A204.1 (cell line): ENCODE measurements at regions not wholly inside any gene's neighbourhood (a gene's known extent, or its start where the extent isn't known, plus 50 kb on each side); places are given as distances from the start of the nearest gene placed in this dataset.

Experiments used
- FAIRE-seq: peaks from 2 replicates; lab custom pipeline; 2012; peaks lifted over from hg19 to GRCh38; lab: Jason Lieb, UNC

DNA sequence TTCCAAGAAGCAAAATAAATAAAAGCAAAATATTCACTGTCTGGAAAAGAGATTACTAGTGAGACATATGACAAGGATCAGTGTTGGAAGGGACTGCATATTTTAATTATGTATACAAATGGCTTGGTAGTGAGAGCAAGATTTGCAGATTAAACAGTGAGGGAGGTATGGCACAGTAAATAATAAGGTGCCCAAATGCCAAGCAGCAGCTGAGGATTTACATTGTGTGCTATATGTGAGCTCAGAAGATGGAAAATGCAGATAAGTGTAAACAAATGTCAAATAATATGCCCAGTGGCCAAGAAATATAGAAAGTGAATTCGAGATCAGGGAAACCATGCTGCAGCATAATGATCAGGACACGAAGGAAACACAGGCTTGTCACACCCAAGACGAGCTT lies 173.8 kb upstream of the NRSN1 start:
- FAIRE-seq, result no peak

DNA sequence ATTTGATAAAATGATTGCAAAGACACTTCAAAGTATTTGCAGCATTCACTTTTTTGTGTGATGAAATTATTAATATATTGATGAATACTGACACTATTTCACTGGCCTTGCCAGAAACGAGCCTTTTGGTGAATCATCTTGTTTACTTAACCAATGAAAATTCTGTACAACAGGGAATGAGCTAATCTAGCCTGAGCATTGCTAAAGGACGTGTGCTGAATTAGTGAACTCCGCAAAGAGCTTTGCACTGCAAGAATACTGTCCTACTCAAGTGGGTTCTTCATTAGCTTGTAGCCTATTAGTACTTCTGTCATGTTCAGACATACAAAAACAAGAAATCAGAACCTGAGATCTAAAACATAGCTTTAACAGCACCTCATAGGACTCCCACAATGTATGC lies 172.0 kb upstream of the NRSN1 start:
- FAIRE-seq, result no peak

- no peak for FAIRE-seq
These were observed 169.0 kb upstream of the NRSN1 start for GRCh38 chr6:23957017-23957416.

GRCh38 chr6:23964865-23965264 lies 161.2 kb upstream of the NRSN1 start:
- no peak for FAIRE-seq

DNA sequence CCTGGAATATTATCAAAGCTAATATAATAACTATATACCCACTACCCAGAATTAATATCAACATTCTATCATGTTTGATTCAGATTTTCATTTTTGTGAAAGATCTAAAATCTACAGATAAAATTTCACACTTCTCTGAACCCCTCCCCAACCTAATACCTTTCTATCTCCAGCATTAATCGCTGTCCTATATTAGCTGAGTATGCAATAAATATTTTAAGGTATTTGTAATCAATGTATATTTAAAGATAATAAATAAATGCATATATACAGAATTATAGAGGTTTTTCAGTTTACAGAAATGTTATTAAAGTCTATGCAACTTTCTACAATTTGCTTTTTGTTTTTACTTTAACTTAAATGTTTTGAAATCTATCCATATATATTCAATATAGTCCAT lies 156.7 kb upstream of the NRSN1 start:
- FAIRE-seq, result no peak

GRCh38 chr6:23977706-23978105 lies 148.3 kb upstream of the NRSN1 start:
- FAIRE-seq, result no peak

GRCh38 chr6:23980965-23981364 lies 145.1 kb upstream of the NRSN1 start:
- FAIRE-seq, result no peak

GRCh38 chr6:23981923-23982322 lies 144.1 kb upstream of the NRSN1 start:
- FAIRE-seq, result no peak

DNA sequence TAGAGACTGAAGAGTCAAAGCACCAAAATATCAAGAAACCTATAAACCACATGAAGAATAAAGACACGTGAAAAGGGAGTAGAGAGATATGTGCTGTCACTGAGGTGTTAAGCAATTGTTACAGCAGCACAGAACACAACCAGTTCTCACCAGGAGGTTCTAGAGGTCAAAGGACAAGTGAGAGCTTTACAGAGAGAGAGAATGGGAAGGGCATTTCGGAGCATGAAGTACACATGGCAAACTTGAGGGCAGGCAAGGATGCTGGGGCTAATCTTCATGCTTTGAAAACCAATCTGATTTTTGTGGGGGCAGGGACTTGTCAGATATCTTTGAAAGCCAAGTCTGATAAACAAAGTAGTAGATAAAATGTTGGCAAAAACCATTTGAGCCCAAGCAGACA lies 142.3 kb upstream of the NRSN1 start:
- no peak for FAIRE-seq

DNA sequence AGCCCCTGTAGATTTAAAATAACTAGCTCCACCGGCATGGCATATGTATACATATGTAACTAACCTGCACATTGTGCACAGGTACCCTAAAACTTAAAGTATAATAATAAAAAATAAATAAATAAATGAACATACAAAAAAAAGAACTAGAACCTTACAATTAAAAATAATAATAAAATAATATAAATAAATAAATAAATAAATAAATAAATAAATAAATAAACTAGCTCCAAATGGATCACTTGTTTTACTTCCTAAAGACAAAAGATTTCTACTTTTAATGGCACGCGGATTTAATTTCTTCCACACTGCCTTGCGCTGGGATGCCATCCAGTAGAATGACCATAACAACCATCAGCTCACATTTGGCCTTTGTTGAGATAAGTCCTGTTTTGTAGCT lies 141.0 kb upstream of the NRSN1 start:
- FAIRE-seq, result no peak

- FAIRE-seq, result no peak
These were observed 136.0 kb upstream of the NRSN1 start for GRCh38 chr6:23989885-23990533.

DNA sequence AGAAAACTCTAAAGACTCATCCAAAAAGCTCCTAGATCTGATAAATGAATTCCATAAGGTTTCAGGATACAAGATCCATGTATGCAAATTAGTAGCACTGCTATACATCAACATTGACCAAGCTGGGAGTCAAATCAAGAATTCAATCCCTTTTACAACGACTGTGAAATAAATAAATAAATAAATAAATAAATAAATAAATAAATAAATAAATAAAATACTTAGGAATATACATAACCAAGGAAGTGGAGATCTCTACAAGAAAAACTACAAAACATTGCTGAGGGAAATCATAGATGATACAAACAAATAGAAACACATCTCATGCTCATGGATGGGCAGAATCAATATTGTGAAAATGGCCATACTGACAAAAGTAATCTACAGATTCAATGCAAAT lies 132.0 kb upstream of the NRSN1 start:
- FAIRE-seq, result no peak

- no peak for FAIRE-seq
These were observed 122.0 kb upstream of the NRSN1 start for GRCh38 chr6:24004062-24004461.

DNA sequence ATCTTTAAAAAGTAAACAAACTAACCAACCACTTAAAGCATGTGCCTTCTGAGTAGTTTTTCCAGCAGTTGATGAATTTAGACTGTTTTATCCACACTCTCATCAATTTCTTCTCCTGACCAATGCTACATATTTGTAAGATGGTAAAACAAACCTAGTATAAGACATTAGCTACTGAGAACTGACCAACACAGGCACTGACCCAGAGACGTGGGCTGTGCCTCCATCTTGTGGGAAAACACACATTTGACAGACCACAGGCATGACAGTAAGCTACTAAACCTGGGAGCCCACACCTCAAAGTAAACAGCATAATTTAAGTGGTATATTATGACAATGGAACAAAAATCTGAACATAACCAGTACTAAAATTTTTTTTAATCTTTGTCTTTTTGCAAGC lies 121.4 kb upstream of the NRSN1 start:
- no peak for FAIRE-seq

GRCh38 chr6:24006254-24006653 lies 119.8 kb upstream of the NRSN1 start:
- FAIRE-seq, result no peak

DNA sequence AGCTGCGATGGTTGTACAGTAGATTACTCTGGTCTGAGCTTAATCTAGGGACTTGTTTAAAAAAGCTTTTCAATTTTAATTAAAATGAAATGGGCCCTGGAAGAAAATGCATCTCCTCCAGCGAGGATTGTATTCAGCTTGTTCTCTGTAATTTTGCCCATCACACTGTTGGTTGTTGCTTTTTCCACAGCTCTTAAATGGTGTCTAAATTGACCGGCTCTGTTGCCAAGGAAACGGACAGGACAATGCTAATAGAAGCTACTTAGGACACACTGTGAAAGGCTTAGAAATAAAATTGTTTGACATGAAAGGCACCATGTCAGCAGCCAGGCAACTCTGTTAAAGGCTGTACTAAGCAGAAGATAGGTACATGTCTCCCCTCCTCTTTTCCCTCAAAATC lies 116.7 kb upstream of the NRSN1 start:
- FAIRE-seq, result no peak

- FAIRE-seq, result no peak
These were observed 115.9 kb upstream of the NRSN1 start for GRCh38 chr6:24010133-24010532.

DNA sequence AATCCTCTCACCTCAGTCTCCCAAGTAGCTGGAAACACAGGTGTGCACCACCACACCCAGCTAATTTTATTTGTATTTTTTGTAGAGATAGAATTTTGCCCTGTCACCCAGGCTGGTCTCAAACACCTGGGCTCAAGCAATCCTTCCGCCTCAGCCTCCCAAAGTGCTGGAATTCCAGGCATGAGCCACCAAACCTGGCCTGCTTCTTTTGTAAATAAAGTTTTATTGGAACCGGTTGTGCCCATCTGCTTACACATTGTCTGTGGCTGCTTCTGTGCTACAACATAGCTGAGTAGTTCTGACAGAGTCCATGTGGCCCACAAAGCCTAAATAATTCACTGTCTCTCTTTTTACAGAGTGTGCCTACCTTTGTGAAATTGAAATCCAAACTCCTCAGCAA lies 109.7 kb upstream of the NRSN1 start:
- FAIRE-seq, result no peak

GRCh38 chr6:24016857-24017256 lies 109.2 kb upstream of the NRSN1 start:
- no peak for FAIRE-seq

GRCh38 chr6:24019393-24019792 lies 106.6 kb upstream of the NRSN1 start:
- FAIRE-seq, result no peak

GRCh38 chr6:24019830-24020229 lies 106.2 kb upstream of the NRSN1 start:
- FAIRE-seq, result no peak

DNA sequence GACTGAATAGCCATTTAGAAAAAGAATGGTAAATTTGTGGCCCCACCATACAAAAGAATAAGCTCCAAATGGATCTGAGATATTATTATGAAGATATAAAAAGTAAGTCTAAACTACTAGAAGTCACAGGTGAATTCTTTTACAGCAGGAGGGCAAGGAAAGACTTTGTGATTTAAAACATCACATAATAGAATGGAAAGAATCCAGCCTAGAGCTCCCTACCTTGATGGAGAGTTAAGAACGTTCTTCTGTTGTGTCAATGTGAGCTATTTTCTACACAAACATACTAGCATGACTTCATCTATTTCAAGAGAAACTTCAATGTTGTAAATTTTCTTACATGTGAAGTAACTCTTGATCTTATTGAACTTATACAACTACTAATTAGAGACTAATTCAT lies 100.0 kb upstream of the NRSN1 start:
- no peak for FAIRE-seq

DNA sequence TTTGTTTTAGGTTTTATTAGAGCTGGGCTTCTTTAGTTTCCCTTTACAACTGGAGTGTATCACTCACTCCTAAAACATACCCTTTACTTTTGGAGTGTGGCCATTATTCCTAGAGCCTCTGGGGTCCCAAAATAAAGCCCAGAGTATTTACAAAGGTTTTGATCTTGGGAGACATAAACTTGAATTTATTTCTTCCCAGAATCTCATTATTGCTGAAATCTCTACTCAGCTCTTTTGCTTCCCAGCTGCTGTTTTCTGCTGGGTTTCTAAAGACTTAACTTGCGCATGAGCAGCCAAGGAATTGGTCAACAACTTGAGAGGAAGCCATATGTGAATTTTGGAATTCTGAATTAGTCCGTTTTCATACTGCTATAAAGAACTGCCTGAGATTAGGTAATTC lies 94.5 kb upstream of the NRSN1 start:
- no peak for FAIRE-seq

GRCh38 chr6:24032896-24033688 lies 92.9 kb upstream of the NRSN1 start:
- no peak for FAIRE-seq
